Stomach (tissue), 4 donors: ENCODE measurements at regions not wholly inside any gene's neighbourhood (a gene's known extent, or its start where the extent isn't known, plus 50 kb on each side); places are given as distances from the start of the nearest gene placed in this dataset.

Experiments used
- EP300 ChIP-seq: sonication (generic); formaldehyde crosslinking; IDR thresholded peaks from one replicate; pipeline ENCODE4 v1.6.1; 2017; ENCODE audit warnings: antibody characterized with exemption
- POLR2A ChIP-seq, 4 donors: fragments of 450-650 bp; IDR thresholded peaks; one replicate each; pipeline ENCODE4 v1.6.1; 2016; ENCODE audit warnings: antibody characterized with exemption in 4 of 4, control low read depth in 2 of 4, mild to moderate bottlenecking in 1 of 4, moderate library complexity in 1 of 4

DNA sequence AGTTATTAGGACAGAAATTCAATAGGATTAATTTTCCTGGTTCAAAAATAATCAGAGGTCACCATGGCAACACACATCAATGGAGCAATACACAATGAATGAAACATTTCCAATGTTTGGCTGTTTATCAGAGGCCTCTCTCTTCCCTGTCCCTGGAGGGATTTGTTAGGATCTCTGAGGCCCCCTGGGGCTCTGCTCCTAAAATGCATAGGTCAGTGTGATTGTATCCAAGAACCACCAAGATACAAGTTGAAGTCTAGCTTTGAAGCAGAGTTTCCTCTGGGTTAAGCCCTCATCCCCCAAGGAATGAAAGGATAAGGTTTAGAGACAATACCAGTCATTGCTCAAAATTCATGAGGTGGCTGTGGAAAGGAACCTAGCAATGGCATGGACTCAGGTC lies 561.2 kb upstream of the C16orf82 start:
- no peak for TF ChIP-seq POLR2A (IDR thresholded peaks at IDR 0.05)
- no peak for TF ChIP-seq EP300
